ENCODE measurements at regions not wholly inside any gene's neighbourhood (a gene's known extent, or its start where the extent isn't known, plus 50 kb on each side); places are given as distances from the start of the nearest gene placed in this dataset.

DNA sequence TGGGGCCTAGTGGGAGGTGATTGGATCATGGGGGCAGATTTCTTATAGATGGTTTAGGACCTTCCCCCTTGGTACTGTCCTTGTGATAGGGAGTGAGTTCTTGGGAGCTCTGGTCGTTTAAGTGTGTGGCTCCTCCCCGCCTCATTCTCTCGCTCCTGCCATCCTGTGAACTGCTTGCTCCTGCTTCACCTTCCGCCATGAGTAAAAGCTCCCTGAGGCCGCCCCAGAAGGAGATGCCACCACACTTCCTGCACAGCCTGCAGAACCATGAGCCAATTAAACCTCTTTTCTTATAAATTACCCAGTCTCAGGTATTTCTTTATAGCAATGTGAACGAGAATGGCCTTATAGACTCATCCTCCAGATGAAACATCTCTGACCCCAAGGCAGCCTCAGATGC, 101.5 kb downstream of the KCNF1 start:
- no peak for ATAC-seq
- TF ChIP-seq RARB (CRISPR knock-in tag; IDR thresholded peaks at IDR 0.05) (no peak), ARNTL (CRISPR knock-in tag; IDR thresholded peaks at IDR 0.05; ENCODE audit: borderline replicate concordance, low read depth) (no peak), GLIS3 (CRISPR knock-in tag; IDR thresholded peaks at IDR 0.05) (no peak), TOX (CRISPR knock-in tag; IDR thresholded peaks at IDR 0.05; ENCODE audit: borderline replicate concordance) (no peak), ZNF70 (CRISPR knock-in tag; IDR thresholded peaks at IDR 0.05) (no peak), ESRRG (CRISPR knock-in tag; IDR thresholded peaks at IDR 0.05) (no peak), ISL1 (CRISPR knock-in tag; IDR thresholded peaks at IDR 0.05) (no peak), OSR1 (CRISPR knock-in tag; IDR thresholded peaks at IDR 0.05) (no peak), BACH2 (CRISPR knock-in tag; IDR thresholded peaks at IDR 0.05; ENCODE audit: borderline replicate concordance) (no peak), CSDC2 (CRISPR knock-in tag; IDR thresholded peaks at IDR 0.05) (no peak), ZFP30 (CRISPR knock-in tag; IDR thresholded peaks at IDR 0.05) (no peak), ZFP3 (CRISPR knock-in tag; IDR thresholded peaks at IDR 0.05) (no peak), ZNF565 (CRISPR knock-in tag; conservative IDR thresholded peaks at IDR 0.05; ENCODE audit: low read depth) (no peak)
- TF ChIP-seq, protein P1, sequence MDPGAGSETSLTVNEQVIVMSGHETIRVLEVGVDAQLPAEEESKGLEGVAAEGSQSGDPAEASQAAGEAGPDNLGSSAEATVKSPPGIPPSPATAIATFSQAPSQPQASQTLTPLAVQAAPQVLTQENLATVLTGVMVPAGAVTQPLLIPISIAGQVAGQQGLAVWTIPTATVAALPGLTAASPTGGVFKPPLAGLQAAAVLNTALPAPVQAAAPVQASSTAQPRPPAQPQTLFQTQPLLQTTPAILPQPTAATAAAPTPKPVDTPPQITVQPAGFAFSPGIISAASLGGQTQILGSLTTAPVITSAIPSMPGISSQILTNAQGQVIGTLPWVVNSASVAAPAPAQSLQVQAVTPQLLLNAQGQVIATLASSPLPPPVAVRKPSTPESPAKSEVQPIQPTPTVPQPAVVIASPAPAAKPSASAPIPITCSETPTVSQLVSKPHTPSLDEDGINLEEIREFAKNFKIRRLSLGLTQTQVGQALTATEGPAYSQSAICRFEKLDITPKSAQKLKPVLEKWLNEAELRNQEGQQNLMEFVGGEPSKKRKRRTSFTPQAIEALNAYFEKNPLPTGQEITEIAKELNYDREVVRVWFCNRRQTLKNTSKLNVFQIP (CRISPR knock-in tag; IDR thresholded peaks at IDR 0.05; ENCODE audit: borderline replicate concordance, low read depth): no peak
- TF ChIP-seq, protein P2, sequence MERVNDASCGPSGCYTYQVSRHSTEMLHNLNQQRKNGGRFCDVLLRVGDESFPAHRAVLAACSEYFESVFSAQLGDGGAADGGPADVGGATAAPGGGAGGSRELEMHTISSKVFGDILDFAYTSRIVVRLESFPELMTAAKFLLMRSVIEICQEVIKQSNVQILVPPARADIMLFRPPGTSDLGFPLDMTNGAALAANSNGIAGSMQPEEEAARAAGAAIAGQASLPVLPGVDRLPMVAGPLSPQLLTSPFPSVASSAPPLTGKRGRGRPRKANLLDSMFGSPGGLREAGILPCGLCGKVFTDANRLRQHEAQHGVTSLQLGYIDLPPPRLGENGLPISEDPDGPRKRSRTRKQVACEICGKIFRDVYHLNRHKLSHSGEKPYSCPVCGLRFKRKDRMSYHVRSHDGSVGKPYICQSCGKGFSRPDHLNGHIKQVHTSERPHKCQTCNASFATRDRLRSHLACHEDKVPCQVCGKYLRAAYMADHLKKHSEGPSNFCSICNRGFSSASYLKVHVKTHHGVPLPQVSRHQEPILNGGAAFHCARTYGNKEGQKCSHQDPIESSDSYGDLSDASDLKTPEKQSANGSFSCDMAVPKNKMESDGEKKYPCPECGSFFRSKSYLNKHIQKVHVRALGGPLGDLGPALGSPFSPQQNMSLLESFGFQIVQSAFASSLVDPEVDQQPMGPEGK (CRISPR knock-in tag; IDR thresholded peaks at IDR 0.05; ENCODE audit: borderline replicate concordance): no peak
- TF ChIP-seq, protein P3, sequence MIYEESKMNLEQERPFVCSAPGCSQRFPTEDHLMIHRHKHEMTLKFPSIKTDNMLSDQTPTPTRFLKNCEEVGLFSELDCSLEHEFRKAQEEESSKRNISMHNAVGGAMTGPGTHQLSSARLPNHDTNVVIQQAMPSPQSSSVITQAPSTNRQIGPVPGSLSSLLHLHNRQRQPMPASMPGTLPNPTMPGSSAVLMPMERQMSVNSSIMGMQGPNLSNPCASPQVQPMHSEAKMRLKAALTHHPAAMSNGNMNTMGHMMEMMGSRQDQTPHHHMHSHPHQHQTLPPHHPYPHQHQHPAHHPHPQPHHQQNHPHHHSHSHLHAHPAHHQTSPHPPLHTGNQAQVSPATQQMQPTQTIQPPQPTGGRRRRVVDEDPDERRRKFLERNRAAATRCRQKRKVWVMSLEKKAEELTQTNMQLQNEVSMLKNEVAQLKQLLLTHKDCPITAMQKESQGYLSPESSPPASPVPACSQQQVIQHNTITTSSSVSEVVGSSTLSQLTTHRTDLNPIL (CRISPR knock-in tag; IDR thresholded peaks at IDR 0.05; ENCODE audit: low read depth): no peak

- no peak for ATAC-seq
Measured at GRCh38 chr2:11014026-11014425, 102.3 kb downstream of the KCNF1 start.

More at GRCh38 chr2:11014026-11014425, 102.3 kb downstream of the KCNF1 start:
- TF ChIP-seq BACH2 (CRISPR knock-in tag; IDR thresholded peaks at IDR 0.05; ENCODE audit: borderline replicate concordance) (no peak), ZNF565 (CRISPR knock-in tag; conservative IDR thresholded peaks at IDR 0.05; ENCODE audit: low read depth) (no peak), ESRRG (CRISPR knock-in tag; IDR thresholded peaks at IDR 0.05) (no peak), PPARA (CRISPR knock-in tag; IDR thresholded peaks at IDR 0.05; ENCODE audit: borderline replicate concordance) (no peak), ARNTL (CRISPR knock-in tag; IDR thresholded peaks at IDR 0.05; ENCODE audit: borderline replicate concordance, low read depth) (no peak), ISL1 (CRISPR knock-in tag; IDR thresholded peaks at IDR 0.05) (no peak), OSR1 (CRISPR knock-in tag; IDR thresholded peaks at IDR 0.05) (no peak), ZC3H10 (CRISPR knock-in tag; IDR thresholded peaks at IDR 0.05) (no peak), TCF4 (CRISPR knock-in tag; IDR thresholded peaks at IDR 0.05; ENCODE audit: borderline replicate concordance) (no peak)
- TF ChIP-seq, protein P4, sequence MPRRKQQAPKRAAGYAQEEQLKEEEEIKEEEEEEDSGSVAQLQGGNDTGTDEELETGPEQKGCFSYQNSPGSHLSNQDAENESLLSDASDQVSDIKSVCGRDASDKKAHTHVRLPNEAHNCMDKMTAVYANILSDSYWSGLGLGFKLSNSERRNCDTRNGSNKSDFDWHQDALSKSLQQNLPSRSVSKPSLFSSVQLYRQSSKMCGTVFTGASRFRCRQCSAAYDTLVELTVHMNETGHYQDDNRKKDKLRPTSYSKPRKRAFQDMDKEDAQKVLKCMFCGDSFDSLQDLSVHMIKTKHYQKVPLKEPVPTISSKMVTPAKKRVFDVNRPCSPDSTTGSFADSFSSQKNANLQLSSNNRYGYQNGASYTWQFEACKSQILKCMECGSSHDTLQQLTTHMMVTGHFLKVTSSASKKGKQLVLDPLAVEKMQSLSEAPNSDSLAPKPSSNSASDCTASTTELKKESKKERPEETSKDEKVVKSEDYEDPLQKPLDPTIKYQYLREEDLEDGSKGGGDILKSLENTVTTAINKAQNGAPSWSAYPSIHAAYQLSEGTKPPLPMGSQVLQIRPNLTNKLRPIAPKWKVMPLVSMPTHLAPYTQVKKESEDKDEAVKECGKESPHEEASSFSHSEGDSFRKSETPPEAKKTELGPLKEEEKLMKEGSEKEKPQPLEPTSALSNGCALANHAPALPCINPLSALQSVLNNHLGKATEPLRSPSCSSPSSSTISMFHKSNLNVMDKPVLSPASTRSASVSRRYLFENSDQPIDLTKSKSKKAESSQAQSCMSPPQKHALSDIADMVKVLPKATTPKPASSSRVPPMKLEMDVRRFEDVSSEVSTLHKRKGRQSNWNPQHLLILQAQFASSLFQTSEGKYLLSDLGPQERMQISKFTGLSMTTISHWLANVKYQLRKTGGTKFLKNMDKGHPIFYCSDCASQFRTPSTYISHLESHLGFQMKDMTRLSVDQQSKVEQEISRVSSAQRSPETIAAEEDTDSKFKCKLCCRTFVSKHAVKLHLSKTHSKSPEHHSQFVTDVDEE (CRISPR knock-in tag; IDR thresholded peaks at IDR 0.05): no peak
- TF ChIP-seq, protein P1 (CRISPR knock-in tag; IDR thresholded peaks at IDR 0.05; ENCODE audit: borderline replicate concordance, low read depth): no peak

Measured in SK-N-SH treated with all-trans-retinoic acid at 6 μM for 48 hours (cell line).